DND-41 (cell line): ENCODE measurements at regions not wholly inside any gene's neighbourhood (a gene's known extent, or its start where the extent isn't known, plus 50 kb on each side); places are given as distances from the start of the nearest gene placed in this dataset.

Experiments used
- ATAC-seq: fragments of 200-7000 bp; cut with Tn5 transposase; 3 replicates; pipeline ENCODE4 v1.9.1; 2021; ENCODE audit warnings: low read depth; ENCODE audit not compliant: insufficient read depth
- DNase-seq: peaks from one replicate; pipeline ENCODE4 v3.0.0-alpha.2; 2020
- H2AFZ ChIP-seq: 2 replicates; pipeline ENCODE4 v1.6.0; 2012; ENCODE audit warnings: low read depth, low read length
- H3K27ac ChIP-seq: 2 replicates; pipeline ENCODE4 v1.5.1; 2012; ENCODE audit warnings: low read length, inconsistent platforms
- H3K27me3 ChIP-seq: fragments of 200-600 bp; sonication (generic); 2 replicates; pipeline ENCODE4 v1.6.0; 2012; ENCODE audit warnings: low read length, mild to moderate bottlenecking, inconsistent platforms; ENCODE audit not compliant: insufficient read depth, poor library complexity
- H3K36me3 ChIP-seq: 2 replicates; pipeline ENCODE4 v1.5.1; 2012; ENCODE audit warnings: low read length, inconsistent platforms; ENCODE audit not compliant: insufficient read depth
- H3K4me1 ChIP-seq: 2 replicates; pipeline ENCODE4 v1.5.1; 2012; ENCODE audit warnings: mild to moderate bottlenecking, low read length; ENCODE audit not compliant: insufficient read depth
- H3K4me2 ChIP-seq: 2 replicates; pipeline ENCODE4 v1.6.0; 2012; ENCODE audit warnings: mild to moderate bottlenecking, moderate library complexity, low read length, inconsistent platforms; ENCODE audit not compliant: insufficient read depth
- H3K4me3 ChIP-seq, 2 experiments: fragments of 200-600 bp in 1 of 2; shearing (Covaris generic) in 1 of 2; 2 replicates each; pipeline ENCODE4 v1.5.1; 2012 to 2016; ENCODE audit warnings: inconsistent platforms in 2 of 2, low read length in 2 of 2, mild to moderate bottlenecking in 2 of 2, low read depth in 1 of 2, moderate library complexity in 1 of 2
- H3K79me2 ChIP-seq: 2 replicates; pipeline ENCODE4 v1.6.0; 2012; ENCODE audit warnings: low read length, inconsistent platforms; ENCODE audit not compliant: insufficient read depth
- H3K9ac ChIP-seq: 2 replicates; pipeline ENCODE4 v1.6.0; 2012; ENCODE audit warnings: low read depth, mild to moderate bottlenecking, inconsistent platforms, low read length, moderate library complexity
- H3K9me3 ChIP-seq: 2 replicates; pipeline ENCODE4 v1.5.1; 2012; ENCODE audit warnings: low read length, moderate library complexity, mild to moderate bottlenecking, inconsistent platforms; ENCODE audit not compliant: insufficient read depth, severe bottlenecking
- H4K20me1 ChIP-seq: 2 replicates; pipeline ENCODE4 v1.6.0; 2012; ENCODE audit warnings: low read length; ENCODE audit not compliant: insufficient read depth
- CTCF ChIP-seq: IDR thresholded peaks from 2 replicates; pipeline ENCODE4 v1.5.1; 2012; ENCODE audit warnings: borderline replicate concordance, low read length, moderate library complexity, mild to moderate bottlenecking; ENCODE audit not compliant: poor library complexity, severe bottlenecking; ENCODE audit errors: extremely low read depth
- EZH2 ChIP-seq: IDR thresholded peaks from 3 replicates; pipeline ENCODE4 v1.6.1; 2012; ENCODE audit warnings: borderline replicate concordance, low read depth, mild to moderate bottlenecking, moderate library complexity, low read length, inconsistent platforms; ENCODE audit not compliant: severe bottlenecking

- H3K4me2 ChIP-seq = peak overlapping the region; percentile 42
- peak; percentile 91 for ATAC-seq
Measured at GRCh38 chr2:153641046-153641445, 162.5 kb upstream of the RPRM start.

GRCh38 chr2:153644955-153645354 lies 166.4 kb upstream of the RPRM start:
- Histone ChIP-seq H3K27ac (no peak overlapping the region), H3K79me2 (no peaks in the 10 kb centered on the region), H3K4me1 (peaks cover 33% of the 10 kb centered on the region), H3K27me3 (no peaks in the 10 kb centered on the region), H3K4me2 (no peak overlapping the region), H2AFZ (no peak overlapping the region), H3K4me3 (no peak overlapping the region), H3K36me3 (no peaks in the 10 kb centered on the region), H3K9me3 (no peaks in the 10 kb centered on the region), H4K20me1 (no peaks in the 10 kb centered on the region), H3K9ac (no peak overlapping the region)
- no peak for TF ChIP-seq CTCF
- TF ChIP-seq EZH2 = no peak
- DNase-seq = no peak
- no peak for ATAC-seq

More at GRCh38 chr2:153641046-153641445, 162.5 kb upstream of the RPRM start:
- H3K9ac ChIP-seq = peak overlapping the region; percentile 43
- DNase-seq = no peak
- H3K9me3 ChIP-seq = no peaks in the 10 kb centered on the region
- H3K79me2 ChIP-seq = no peaks in the 10 kb centered on the region
- no peaks in the 10 kb centered on the region for H3K36me3 ChIP-seq
- no peak overlapping the region for H3K4me3 ChIP-seq
- no peak for TF ChIP-seq CTCF
- no peak for TF ChIP-seq EZH2
- H3K4me1 ChIP-seq = peaks cover 48% of the 10 kb centered on the region
- peak overlapping the region; percentile 96 for H3K27ac ChIP-seq
- H2AFZ ChIP-seq = peak overlapping the region; percentile 67; the same call in 1 of the 2 replicates
- H4K20me1 ChIP-seq = no peaks in the 10 kb centered on the region
- no peaks in the 10 kb centered on the region for H3K27me3 ChIP-seq

- no peak overlapping the region for H3K4me3 ChIP-seq
- H3K9me3 ChIP-seq = no peaks in the 10 kb centered on the region
- no peak overlapping the region for H2AFZ ChIP-seq
- DNase-seq (no peak), ATAC-seq (no peak)
- TF ChIP-seq CTCF (no peak), EZH2 (no peak)
- no peaks in the 10 kb centered on the region for H3K27me3 ChIP-seq
- no peak overlapping the region for H3K9ac ChIP-seq
- no peaks in the 10 kb centered on the region for H3K79me2 ChIP-seq
- H3K4me2 ChIP-seq = no peak overlapping the region
- peaks cover 27% of the 10 kb centered on the region for H3K4me1 ChIP-seq
- no peaks in the 10 kb centered on the region for H3K36me3 ChIP-seq
- H3K27ac ChIP-seq = no peak overlapping the region
- no peaks in the 10 kb centered on the region for H4K20me1 ChIP-seq
Measured at GRCh38 chr2:153645599-153645998, 167.0 kb upstream of the RPRM start.

- Histone ChIP-seq H3K9ac (no peak overlapping the region), H3K4me3 (no peak overlapping the region), H3K4me1 (no peaks in the 10 kb centered on the region), H4K20me1 (no peaks in the 10 kb centered on the region), H3K27me3 (no peaks in the 10 kb centered on the region), H3K79me2 (no peaks in the 10 kb centered on the region), H3K9me3 (no peaks in the 10 kb centered on the region), H3K27ac (no peak overlapping the region), H3K4me2 (no peak overlapping the region), H2AFZ (no peak overlapping the region), H3K36me3 (no peaks in the 10 kb centered on the region)
- DNase-seq (no peak), ATAC-seq (no peak)
- no peak for TF ChIP-seq EZH2
- no peak for TF ChIP-seq CTCF
Measured at GRCh38 chr2:153657651-153658050, 179.1 kb upstream of the RPRM start.
